ENCODE measurements at regions not wholly inside any gene's neighbourhood (a gene's known extent, or its start where the extent isn't known, plus 50 kb on each side); places are given as distances from the start of the nearest gene placed in this dataset.
"Not testable (repeated sequence)": the region's sequence is repeated elsewhere in the genome, so short reads cannot be mapped to it uniquely, and the experiment has no call there.

GRCh38 chr12:59115526-59115925, 195.2 kb upstream of the LRIG3 start:
- H3K4me3 ChIP-seq (ENCODE audit: low read length) = no peak overlapping the region
- H3K27me3 ChIP-seq (ENCODE audit: control insufficient read depth, insufficient read depth, low read length) = no peaks in the 10 kb centered on the region
- no peak overlapping the region for H3K27ac ChIP-seq (ENCODE audit: low read depth, low read length)
- H3K4me1 ChIP-seq (ENCODE audit: control insufficient read depth, insufficient read depth, low read length) = peaks cover 4% of the 10 kb centered on the region
- H3K36me3 ChIP-seq (ENCODE audit: control insufficient read depth, insufficient read depth, low read length) = no peaks in the 10 kb centered on the region
- H3K9ac ChIP-seq (ENCODE audit: low read length) = no peak overlapping the region

DNA sequence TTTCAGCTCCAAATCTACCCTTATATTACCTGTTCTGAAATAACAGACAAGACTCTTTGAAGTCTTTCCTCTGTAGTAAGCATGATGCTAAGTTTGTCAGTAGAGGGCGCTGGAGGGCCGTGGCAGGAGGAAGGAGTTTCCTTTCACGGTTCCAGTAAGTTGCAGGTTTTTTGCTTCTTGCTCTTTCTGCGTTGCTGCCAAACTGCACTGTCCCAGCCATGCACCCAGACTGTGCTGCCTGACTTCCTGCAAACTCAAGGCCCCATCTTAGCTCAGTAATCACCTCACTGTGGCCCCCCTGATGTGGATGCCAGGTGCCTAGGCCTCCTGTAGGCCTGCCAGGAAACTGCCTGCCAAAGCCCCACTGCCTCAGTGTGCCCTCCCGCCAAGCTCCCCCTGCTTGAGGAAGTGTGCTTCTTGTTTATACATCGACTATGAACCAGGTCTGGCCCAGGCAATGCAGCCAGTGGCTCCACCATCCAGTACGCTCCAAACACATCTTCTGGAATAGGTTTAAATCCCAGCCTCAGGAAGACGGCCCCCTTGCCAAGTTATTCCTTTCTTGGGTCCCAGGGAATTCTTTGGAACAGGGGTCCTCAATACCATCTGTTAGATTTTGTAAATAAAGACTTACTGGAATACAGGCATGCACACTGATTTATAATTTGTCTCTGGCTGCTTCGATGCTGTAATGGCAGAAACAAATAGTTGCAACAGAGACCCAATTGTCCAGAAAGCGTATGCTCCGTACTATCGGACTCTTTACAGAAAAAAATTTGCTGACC, 193.7 kb upstream of the LRIG3 start:
- Histone ChIP-seq H3K9ac (ENCODE audit: low read length) (no peak overlapping the region), H3K27ac (ENCODE audit: low read depth, low read length) (no peak overlapping the region), H3K27me3 (ENCODE audit: control insufficient read depth, insufficient read depth, low read length) (no peaks in the 10 kb centered on the region), H3K4me3 (ENCODE audit: low read length) (no peak overlapping the region), H3K36me3 (ENCODE audit: control insufficient read depth, insufficient read depth, low read length) (no peaks in the 10 kb centered on the region), H3K4me1 (ENCODE audit: control insufficient read depth, insufficient read depth, low read length) (peaks cover 4% of the 10 kb centered on the region)

GRCh38 chr12:59111851-59112250, 191.5 kb upstream of the LRIG3 start:
- Histone ChIP-seq H3K27me3 (ENCODE audit: control insufficient read depth, insufficient read depth, low read length) (no peaks in the 10 kb centered on the region), H3K4me3 (ENCODE audit: low read length) (no peak overlapping the region), H3K4me1 (ENCODE audit: control insufficient read depth, insufficient read depth, low read length) (peaks cover 4% of the 10 kb centered on the region), H3K27ac (ENCODE audit: low read depth, low read length) (no peak overlapping the region), H3K9ac (ENCODE audit: low read length) (no peak overlapping the region), H3K36me3 (ENCODE audit: control insufficient read depth, insufficient read depth, low read length) (no peaks in the 10 kb centered on the region)

DNA sequence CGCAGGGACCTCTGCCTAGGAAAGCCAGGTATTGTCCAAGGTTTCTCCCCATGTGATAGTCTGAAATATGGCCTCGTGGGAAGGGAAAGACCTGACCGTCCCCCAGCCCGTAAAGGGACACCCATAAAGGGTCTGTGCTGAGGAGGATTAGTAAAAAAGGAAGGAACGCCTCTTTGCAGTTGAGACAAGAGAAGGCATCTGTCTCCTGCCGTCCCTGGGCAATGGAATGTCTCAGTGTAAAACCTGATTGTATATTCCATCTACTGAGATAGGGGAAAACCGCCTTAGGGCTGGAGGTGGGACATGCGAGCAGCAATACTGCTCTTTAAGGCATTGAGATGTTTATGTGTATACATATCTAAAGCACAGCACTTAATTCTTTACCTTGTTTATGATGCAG, 188.2 kb upstream of the LRIG3 start:
- not testable (repeated sequence) for H3K9ac ChIP-seq (ENCODE audit: low read length); H3K27ac ChIP-seq (ENCODE audit: low read depth, low read length); H3K4me1 ChIP-seq (ENCODE audit: control insufficient read depth, insufficient read depth, low read length); H3K36me3 ChIP-seq (ENCODE audit: control insufficient read depth, insufficient read depth, low read length); H3K27me3 ChIP-seq (ENCODE audit: control insufficient read depth, insufficient read depth, low read length); H3K4me3 ChIP-seq (ENCODE audit: low read length)

DNA sequence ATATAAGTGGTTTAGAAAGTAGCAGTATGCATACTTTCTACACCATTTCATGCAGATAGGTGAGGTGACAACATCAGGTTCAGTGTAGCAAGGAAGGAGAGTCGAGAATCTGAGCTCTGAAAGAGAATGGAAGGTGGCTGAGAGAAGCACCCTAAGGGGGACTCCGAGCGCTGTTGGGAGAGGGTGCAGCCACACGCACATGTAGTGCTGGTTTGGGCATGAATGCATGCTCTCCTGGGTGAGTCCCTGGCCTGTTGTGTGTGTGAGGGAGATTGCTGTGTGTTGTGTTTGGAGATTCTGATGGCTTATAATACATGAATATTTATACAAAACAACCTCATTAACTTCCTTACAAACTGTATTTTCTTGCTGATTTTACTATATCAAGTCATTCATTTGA, 180.3 kb upstream of the LRIG3 start:
- Histone ChIP-seq H3K27ac (ENCODE audit: low read depth, low read length) (no peak overlapping the region), H3K9ac (ENCODE audit: low read length) (no peak overlapping the region), H3K27me3 (ENCODE audit: control insufficient read depth, insufficient read depth, low read length) (no peaks in the 10 kb centered on the region), H3K36me3 (ENCODE audit: control insufficient read depth, insufficient read depth, low read length) (no peaks in the 10 kb centered on the region), H3K4me1 (ENCODE audit: control insufficient read depth, insufficient read depth, low read length) (no peaks in the 10 kb centered on the region), H3K4me3 (ENCODE audit: low read length) (no peak overlapping the region)

DNA sequence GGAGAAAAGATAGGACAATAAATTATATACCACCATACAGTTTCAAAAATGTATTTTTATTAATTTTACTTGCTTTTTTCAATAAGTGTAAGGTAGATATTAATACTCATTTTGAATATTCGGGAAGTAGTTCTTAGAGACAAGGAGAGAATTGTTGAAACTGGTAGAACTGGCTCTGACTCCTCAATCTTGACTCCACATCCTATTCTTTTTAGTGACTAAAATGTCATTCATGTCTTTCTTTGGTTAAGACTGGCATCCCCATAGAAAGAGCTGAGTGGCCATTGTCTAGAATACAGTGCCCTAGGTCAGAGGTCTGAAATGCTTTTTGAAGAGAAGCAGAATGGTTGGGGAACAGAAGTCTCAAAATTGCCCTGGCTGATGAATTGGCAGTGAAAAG, 177.6 kb upstream of the LRIG3 start:
- no peaks in the 10 kb centered on the region for H3K27me3 ChIP-seq (ENCODE audit: control insufficient read depth, insufficient read depth, low read length)
- no peaks in the 10 kb centered on the region for H3K36me3 ChIP-seq (ENCODE audit: control insufficient read depth, insufficient read depth, low read length)
- no peak overlapping the region for H3K4me3 ChIP-seq (ENCODE audit: low read length)
- no peaks in the 10 kb centered on the region for H3K4me1 ChIP-seq (ENCODE audit: control insufficient read depth, insufficient read depth, low read length)
- no peak overlapping the region for H3K9ac ChIP-seq (ENCODE audit: low read length)
- no peak overlapping the region for H3K27ac ChIP-seq (ENCODE audit: low read depth, low read length)

DNA sequence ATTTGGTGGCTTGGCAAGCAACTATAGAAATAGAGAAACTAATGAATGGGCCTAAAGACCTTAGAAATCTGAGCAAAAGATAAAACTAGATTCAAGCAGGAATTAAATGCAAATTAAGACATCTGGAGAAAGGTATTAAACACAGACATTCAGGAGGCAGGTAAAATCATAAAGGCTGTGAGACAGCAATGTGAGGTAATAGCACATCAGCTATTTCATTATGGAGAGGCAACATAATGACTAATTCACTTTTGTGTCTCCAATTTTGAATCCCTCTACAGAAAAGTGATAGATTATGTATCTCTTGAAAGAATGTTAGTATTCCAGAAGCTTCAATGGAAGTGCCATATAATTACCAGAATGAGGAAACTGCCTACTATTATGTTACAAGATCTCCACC, 175.9 kb upstream of the LRIG3 start:
- Histone ChIP-seq H3K4me1 (ENCODE audit: control insufficient read depth, insufficient read depth, low read length) (no peaks in the 10 kb centered on the region), H3K9ac (ENCODE audit: low read length) (no peak overlapping the region), H3K36me3 (ENCODE audit: control insufficient read depth, insufficient read depth, low read length) (no peaks in the 10 kb centered on the region), H3K4me3 (ENCODE audit: low read length) (no peak overlapping the region), H3K27ac (ENCODE audit: low read depth, low read length) (no peak overlapping the region), H3K27me3 (ENCODE audit: control insufficient read depth, insufficient read depth, low read length) (no peaks in the 10 kb centered on the region)

DNA sequence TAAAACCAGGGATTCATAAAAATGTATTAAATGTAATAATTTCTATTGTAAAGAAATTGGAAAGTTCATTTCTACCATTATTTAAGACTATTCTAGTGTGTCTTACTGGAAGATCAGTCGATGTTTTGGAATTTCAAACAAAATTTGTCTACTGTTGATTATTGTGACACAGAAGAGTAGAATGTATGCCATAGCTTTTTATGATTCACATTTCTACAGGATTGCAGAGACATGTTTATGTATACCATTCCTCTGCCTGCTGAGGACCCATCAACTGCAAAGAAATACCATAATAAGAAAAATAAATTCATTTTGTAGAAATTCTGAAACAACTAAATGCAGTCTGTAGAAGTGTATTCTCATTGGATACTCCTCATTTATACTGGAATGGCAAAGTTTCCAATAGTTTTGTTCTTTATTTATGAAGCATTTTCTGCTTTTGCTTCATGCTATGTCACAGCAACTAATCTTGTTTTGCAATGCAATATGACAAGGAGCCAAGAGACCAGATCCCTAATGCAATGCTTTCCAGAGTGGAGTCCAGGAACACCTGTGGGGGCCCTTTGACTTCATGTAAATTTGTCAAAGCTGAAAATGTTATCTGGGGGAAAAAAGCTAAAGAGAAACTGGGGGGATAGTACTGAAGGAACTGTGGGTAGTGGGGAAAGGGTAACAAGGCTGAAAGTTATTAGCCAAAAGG, 172.9 kb upstream of the LRIG3 start:
- Histone ChIP-seq H3K27me3 (ENCODE audit: control insufficient read depth, insufficient read depth, low read length) (no peaks in the 10 kb centered on the region), H3K4me1 (ENCODE audit: control insufficient read depth, insufficient read depth, low read length) (no peaks in the 10 kb centered on the region), H3K27ac (ENCODE audit: low read depth, low read length) (no peak overlapping the region)

DNA sequence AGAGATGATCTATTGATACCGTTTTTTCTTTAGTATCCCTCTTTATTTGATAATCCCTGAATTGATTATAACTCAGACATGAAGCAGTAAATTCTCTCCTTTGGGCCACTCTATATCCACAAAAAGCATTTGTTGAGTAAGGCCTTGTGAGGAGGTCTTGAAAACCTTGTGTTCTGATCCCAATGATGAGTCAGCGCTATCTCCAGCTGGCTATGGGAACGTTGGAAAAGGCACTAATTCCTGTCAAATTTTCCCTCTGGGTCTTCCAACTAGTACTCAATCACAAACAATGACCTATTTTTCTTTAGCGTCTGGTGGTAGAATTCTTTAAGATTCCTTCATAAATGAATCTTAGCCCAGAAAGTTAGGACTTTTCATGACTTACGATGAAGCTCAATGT, 168.4 kb upstream of the LRIG3 start:
- Histone ChIP-seq H3K27ac (ENCODE audit: low read depth, low read length) (peak overlapping the region; percentile 1), H3K4me1 (ENCODE audit: control insufficient read depth, insufficient read depth, low read length) (peaks cover 8% of the 10 kb centered on the region), H3K36me3 (ENCODE audit: control insufficient read depth, insufficient read depth, low read length) (no peaks in the 10 kb centered on the region), H3K4me3 (ENCODE audit: low read length) (no peak overlapping the region), H3K27me3 (ENCODE audit: control insufficient read depth, insufficient read depth, low read length) (no peaks in the 10 kb centered on the region), H3K9ac (ENCODE audit: low read length) (no peak overlapping the region)

More for the DNA sequence above, 172.9 kb upstream of the LRIG3 start:
- Histone ChIP-seq H3K4me3 (ENCODE audit: low read length) (no peak overlapping the region), H3K36me3 (ENCODE audit: control insufficient read depth, insufficient read depth, low read length) (no peaks in the 10 kb centered on the region), H3K9ac (ENCODE audit: low read length) (no peak overlapping the region)

DNA sequence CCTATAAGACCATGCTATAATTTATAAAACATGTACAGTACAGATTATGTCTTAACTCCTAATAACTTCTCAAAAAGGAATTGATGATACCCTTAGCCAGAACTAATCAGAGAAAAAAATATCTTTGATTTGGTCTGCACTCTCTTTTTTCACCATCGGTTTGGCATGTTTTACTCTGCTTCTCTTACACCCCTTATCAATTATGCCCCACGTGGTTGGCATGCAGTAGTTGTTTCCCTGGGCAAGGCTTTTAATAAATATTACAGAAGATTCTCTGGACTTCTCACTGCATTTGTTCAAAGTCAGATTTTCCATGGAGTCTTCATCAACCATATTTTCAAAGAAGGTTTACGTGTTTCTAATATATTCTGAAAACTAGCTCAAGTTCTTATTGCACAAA, 167.4 kb upstream of the LRIG3 start:
- no peak overlapping the region for H3K27ac ChIP-seq (ENCODE audit: low read depth, low read length)
- H3K4me3 ChIP-seq (ENCODE audit: low read length) = no peak overlapping the region
- peaks cover 9% of the 10 kb centered on the region for H3K4me1 ChIP-seq (ENCODE audit: control insufficient read depth, insufficient read depth, low read length)
- no peaks in the 10 kb centered on the region for H3K36me3 ChIP-seq (ENCODE audit: control insufficient read depth, insufficient read depth, low read length)
- no peak overlapping the region for H3K9ac ChIP-seq (ENCODE audit: low read length)
- H3K27me3 ChIP-seq (ENCODE audit: control insufficient read depth, insufficient read depth, low read length) = no peaks in the 10 kb centered on the region

GRCh38 chr12:59087077-59087673, 166.9 kb upstream of the LRIG3 start:
- Histone ChIP-seq H3K9ac (ENCODE audit: low read length) (no peak overlapping the region), H3K36me3 (ENCODE audit: control insufficient read depth, insufficient read depth, low read length) (no peaks in the 10 kb centered on the region), H3K4me1 (ENCODE audit: control insufficient read depth, insufficient read depth, low read length) (peaks cover 9% of the 10 kb centered on the region), H3K4me3 (ENCODE audit: low read length) (no peak overlapping the region), H3K27ac (ENCODE audit: low read depth, low read length) (no peak overlapping the region), H3K27me3 (ENCODE audit: control insufficient read depth, insufficient read depth, low read length) (no peaks in the 10 kb centered on the region)

- no peaks in the 10 kb centered on the region for H3K27me3 ChIP-seq (ENCODE audit: control insufficient read depth, insufficient read depth, low read length)
- no peak overlapping the region for H3K27ac ChIP-seq (ENCODE audit: low read depth, low read length)
- no peak overlapping the region for H3K9ac ChIP-seq (ENCODE audit: low read length)
- no peak overlapping the region for H3K4me3 ChIP-seq (ENCODE audit: low read length)
- H3K36me3 ChIP-seq (ENCODE audit: control insufficient read depth, insufficient read depth, low read length) = no peaks in the 10 kb centered on the region
- H3K4me1 ChIP-seq (ENCODE audit: control insufficient read depth, insufficient read depth, low read length) = peaks cover 9% of the 10 kb centered on the region
These were observed 165.8 kb upstream of the LRIG3 start for GRCh38 chr12:59086126-59086525.

Data from rectal smooth muscle tissue (tissue), 1 donor.